ENCODE measurements at regions not wholly inside any gene's neighbourhood (a gene's known extent, or its start where the extent isn't known, plus 50 kb on each side); places are given as distances from the start of the nearest gene placed in this dataset.

DNA sequence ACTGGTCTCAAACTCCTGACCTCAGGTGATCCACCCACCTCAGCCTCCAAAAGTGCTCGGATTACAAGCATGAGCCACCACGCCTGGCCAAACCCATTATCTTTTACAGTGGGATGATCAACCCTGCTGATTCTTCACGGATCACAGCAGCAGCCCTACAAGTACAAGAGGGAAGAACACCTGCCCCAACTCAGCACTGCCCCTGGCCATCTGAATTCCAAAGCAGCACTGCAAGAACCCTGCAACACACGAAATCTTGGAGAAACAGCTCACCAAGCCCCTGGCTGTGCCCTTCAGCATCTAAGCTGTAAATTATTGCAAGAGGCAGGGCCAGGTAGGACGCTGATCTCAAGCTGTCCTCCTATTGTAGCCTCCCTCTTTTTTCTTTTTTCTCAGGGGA, 54.5 kb upstream of the MC3R start:
- TF ChIP-seq, protein P1, sequence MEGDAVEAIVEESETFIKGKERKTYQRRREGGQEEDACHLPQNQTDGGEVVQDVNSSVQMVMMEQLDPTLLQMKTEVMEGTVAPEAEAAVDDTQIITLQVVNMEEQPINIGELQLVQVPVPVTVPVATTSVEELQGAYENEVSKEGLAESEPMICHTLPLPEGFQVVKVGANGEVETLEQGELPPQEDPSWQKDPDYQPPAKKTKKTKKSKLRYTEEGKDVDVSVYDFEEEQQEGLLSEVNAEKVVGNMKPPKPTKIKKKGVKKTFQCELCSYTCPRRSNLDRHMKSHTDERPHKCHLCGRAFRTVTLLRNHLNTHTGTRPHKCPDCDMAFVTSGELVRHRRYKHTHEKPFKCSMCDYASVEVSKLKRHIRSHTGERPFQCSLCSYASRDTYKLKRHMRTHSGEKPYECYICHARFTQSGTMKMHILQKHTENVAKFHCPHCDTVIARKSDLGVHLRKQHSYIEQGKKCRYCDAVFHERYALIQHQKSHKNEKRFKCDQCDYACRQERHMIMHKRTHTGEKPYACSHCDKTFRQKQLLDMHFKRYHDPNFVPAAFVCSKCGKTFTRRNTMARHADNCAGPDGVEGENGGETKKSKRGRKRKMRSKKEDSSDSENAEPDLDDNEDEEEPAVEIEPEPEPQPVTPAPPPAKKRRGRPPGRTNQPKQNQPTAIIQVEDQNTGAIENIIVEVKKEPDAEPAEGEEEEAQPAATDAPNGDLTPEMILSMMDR (conservative IDR thresholded peaks at IDR 0.05; ENCODE audit: low read depth, low read length) = no peak
- DNase-seq (ENCODE audit: low read depth) = no peak
- H3K4me3 ChIP-seq (ENCODE audit: low read depth, low read length) = no peak overlapping the region

GRCh38 chr20:56195946-56196345, 52.6 kb upstream of the MC3R start:
- TF ChIP-seq, protein P1 (conservative IDR thresholded peaks at IDR 0.05; ENCODE audit: low read depth, low read length) = no peak
- DNase-seq (ENCODE audit: low read depth) = no peak
- H3K4me3 ChIP-seq (ENCODE audit: low read depth, low read length) = no peak overlapping the region
